Lung (tissue), 11 donors: ENCODE measurements at regions not wholly inside any gene's neighbourhood (a gene's known extent, or its start where the extent isn't known, plus 50 kb on each side); places are given as distances from the start of the nearest gene placed in this dataset.

Experiments
- ATAC-seq: fragments of 200-7000 bp; cut with Tn5 transposase; one replicate; pipeline ENCODE4 v1.9.1; 2020; ENCODE audit warnings: moderate number of reproducible peaks; ENCODE audit not compliant: insufficient read depth, low FRiP score
- DNase-seq, 3 donors: peaks; one replicate each; pipeline ENCODE4 v3.0.0-alpha.2; 2013 to 2017
- H3K27ac ChIP-seq, 2 donors: one replicate each; pipeline ENCODE4 v1.5.1; 2013; ENCODE audit warnings: mild to moderate bottlenecking in 2 of 2, moderate library complexity in 2 of 2, control low read depth in 1 of 2, inconsistent platforms in 1 of 2, low read depth in 1 of 2, low read length in 1 of 2
- H3K27me3 ChIP-seq, 3 donors: one replicate each; pipeline ENCODE4 v1.5.1; 2013; ENCODE audit warnings: low read length in 2 of 3; ENCODE audit not compliant: control insufficient read depth in 3 of 3, insufficient read depth in 3 of 3
- H3K36me3 ChIP-seq, 4 donors: one replicate each; pipeline ENCODE4 v1.5.1; 2013; ENCODE audit warnings: low read length in 4 of 4, mild to moderate bottlenecking in 1 of 4, moderate library complexity in 1 of 4; ENCODE audit not compliant: control insufficient read depth in 4 of 4, insufficient read depth in 4 of 4
- H3K4me1 ChIP-seq, 5 donors: one replicate each; pipeline ENCODE4 v1.5.1; 2013; ENCODE audit warnings: low read length in 5 of 5, mild to moderate bottlenecking in 2 of 5, moderate library complexity in 1 of 5; ENCODE audit not compliant: control insufficient read depth in 5 of 5, insufficient read depth in 5 of 5
- H3K4me3 ChIP-seq: one replicate; pipeline ENCODE4 v1.5.1; 2013; ENCODE audit warnings: mild to moderate bottlenecking, control low read depth, moderate library complexity
- H3K9ac ChIP-seq, 2 donors: one replicate each; pipeline ENCODE4 v1.5.1; 2013; ENCODE audit warnings: low read length in 2 of 2, control low read depth in 1 of 2; ENCODE audit not compliant: insufficient read depth in 1 of 2
- H3K9me3 ChIP-seq, 4 donors: one replicate each; pipeline ENCODE4 v1.5.1; 2013; ENCODE audit warnings: low read length in 3 of 4, mild to moderate bottlenecking in 1 of 4, moderate library complexity in 1 of 4; ENCODE audit not compliant: control insufficient read depth in 4 of 4, insufficient read depth in 3 of 4
- CTCF ChIP-seq: IDR thresholded peaks from 2 replicates; pipeline ENCODE4 v1.5.1; 2012; ENCODE audit warnings: mild to moderate bottlenecking; ENCODE audit errors: control extremely low read depth, extremely low read depth
- WGBS, 2 donors: extraction: QIAGEN DNeasy Blood & Tissue Kit; methylation state at CpG; one replicate each; pipeline ENCODE4 v1.1.7; 2013; 5-methylcytosine and 5-hydroxymethylcytosine counted together
- donor health status: control.
- donor health status: control.
- donor health status: Bipolar disorder and iron deficiency.
- donor health status: healthy.
- donor health status: DM: yes; HTN: yes; CAD: no.

- ATAC-seq (no peak), DNase-seq (no peak)
- peaks cover 0 to 19% (median 9%) of the 10 kb centered on the region in 5 donors for H3K4me1 ChIP-seq
- H3K4me3 ChIP-seq, result no peak overlapping the region
- TF ChIP-seq CTCF, result no peak
- WGBS, 2 donors, result 60 to 70% methylated on average over 2 of the region's 2 CpGs
- H3K9me3 ChIP-seq, result no peaks in the 10 kb centered on the region
- no peaks in the 10 kb centered on the region for H3K27me3 ChIP-seq
- H3K36me3 ChIP-seq, result no peaks in the 10 kb centered on the region
- H3K9ac ChIP-seq, result no peak overlapping the region
- peak overlapping the region in 1 of 2 donors; percentile 5 for H3K27ac ChIP-seq
Measured at GRCh38 chr6:144352331-144352730, 67.2 kb downstream of the UTRN start.

- Histone ChIP-seq H3K27me3 (no peaks in the 10 kb centered on the region), H3K9me3 (no peaks in the 10 kb centered on the region), H3K4me1 (peaks cover 0 to 16% (median 10%) of the 10 kb centered on the region in 5 donors), H3K27ac (no peak overlapping the region), H3K4me3 (no peak overlapping the region), H3K36me3 (no peaks in the 10 kb centered on the region), H3K9ac (no peak overlapping the region)
- TF ChIP-seq CTCF, result no peak
- 62 to 78% methylated on average over 5 of the region's 5 CpGs for WGBS, 2 donors
- DNase-seq (no peak), ATAC-seq (no peak)
Measured at GRCh38 chr6:144353871-144354314, 68.8 kb downstream of the UTRN start.

- Histone ChIP-seq H3K27ac (no peak overlapping the region), H3K36me3 (no peaks in the 10 kb centered on the region), H3K27me3 (no peaks in the 10 kb centered on the region), H3K4me1 (peaks cover 0 to 23% (median 4%) of the 10 kb centered on the region in 5 donors), H3K9me3 (no peaks in the 10 kb centered on the region), H3K4me3 (no peak overlapping the region), H3K9ac (no peak overlapping the region)
- ATAC-seq (no peak), DNase-seq (no peak)
- TF ChIP-seq CTCF, result no peak
- WGBS, 2 donors, result 90 to 98% methylated on average over 1 of the region's 1 CpG
Measured at GRCh38 chr6:144359783-144360182, 74.6 kb downstream of the UTRN start.

GRCh38 chr6:144360401-144360800, 75.3 kb downstream of the UTRN start:
- H3K27me3 ChIP-seq, result no peaks in the 10 kb centered on the region
- TF ChIP-seq CTCF, result no peak
- H3K9ac ChIP-seq, result no peak overlapping the region
- H3K9me3 ChIP-seq, result no peaks in the 10 kb centered on the region
- H3K4me1 ChIP-seq, result peaks cover 0 to 23% (median 4%) of the 10 kb centered on the region in 5 donors
- 68 to 82% methylated on average over 4 of the region's 4 CpGs for whole genome bisulfite sequencing, 2 donors
- H3K4me3 ChIP-seq, result no peak overlapping the region
- H3K27ac ChIP-seq, result no peak overlapping the region
- DNase-seq (no peak), ATAC-seq (no peak)
- no peaks in the 10 kb centered on the region for H3K36me3 ChIP-seq
